MM.1S (cell line): ENCODE measurements at regions not wholly inside any gene's neighbourhood (a gene's known extent, or its start where the extent isn't known, plus 50 kb on each side); places are given as distances from the start of the nearest gene placed in this dataset.

ENCODE experiments used
- DNase-seq: peaks from one replicate; pipeline ENCODE4 v3.0.0-alpha.2; 2015
- H2AFZ ChIP-seq: fragments of 300-600 bp; sonication (generic); 2 replicates; pipeline ENCODE4 v1.6.0; 2016; ENCODE audit warnings: antibody characterized with exemption, low read length
- H3F3A ChIP-seq: fragments of 300-600 bp; sonication (generic); 2 replicates; pipeline ENCODE4 v1.6.1; 2016; ENCODE audit warnings: mild to moderate bottlenecking, antibody characterized with exemption, low read length, moderate library complexity, mixed read lengths; ENCODE audit not compliant: insufficient read depth
- H3K27ac ChIP-seq: fragments of 300-600 bp; sonication (generic); 2 replicates; pipeline ENCODE4 v1.5.1; 2016; ENCODE audit warnings: mild to moderate bottlenecking, low read length
- H3K27me3 ChIP-seq: fragments of 300-600 bp; sonication (generic); replicated peaks from 2 replicates; pipeline ENCODE4 v1.6.0; 2016; ENCODE audit warnings: low read length; ENCODE audit not compliant: insufficient read depth
- H3K36me3 ChIP-seq: fragments of 300-600 bp; sonication (generic); replicated peaks from 2 replicates; pipeline ENCODE4 v1.6.1; 2016; ENCODE audit warnings: mild to moderate bottlenecking, low read length, mixed read lengths; ENCODE audit not compliant: insufficient read depth
- H3K4me1 ChIP-seq: fragments of 300-600 bp; sonication (generic); 2 replicates; pipeline ENCODE4 v1.6.1; 2016; ENCODE audit warnings: low read length, mixed read lengths
- H3K4me2 ChIP-seq: fragments of 300-600 bp; sonication (generic); 2 replicates; pipeline ENCODE4 v1.6.0; 2016; ENCODE audit warnings: low read depth, low read length
- H3K4me3 ChIP-seq: fragments of 300-600 bp; sonication (generic); 2 replicates; pipeline ENCODE4 v1.5.1; 2016; ENCODE audit warnings: low read length, mixed read lengths
- H3K79me2 ChIP-seq: fragments of 300-600 bp; sonication (generic); 2 replicates; pipeline ENCODE4 v1.6.1; 2016; ENCODE audit warnings: mixed run types, low read length, mixed read lengths
- H3K9ac ChIP-seq: fragments of 300-600 bp; sonication (generic); 2 replicates; pipeline ENCODE4 v1.6.1; 2016; ENCODE audit warnings: low read length, mixed read lengths
- H3K9me2 ChIP-seq: fragments of 300-600 bp; sonication (generic); replicated peaks from 2 replicates; pipeline ENCODE4 v1.6.1; 2016; ENCODE audit warnings: mild to moderate bottlenecking, low read length, mixed read lengths; ENCODE audit not compliant: insufficient read depth
- H3K9me3 ChIP-seq: fragments of 300-600 bp; sonication (generic); replicated peaks from 2 replicates; pipeline ENCODE4 v1.6.1; 2016; ENCODE audit warnings: mild to moderate bottlenecking, low read length, mixed read lengths; ENCODE audit not compliant: insufficient read depth
- H4K20me1 ChIP-seq: fragments of 300-600 bp; sonication (generic); 2 replicates; pipeline ENCODE4 v1.6.1; 2016; ENCODE audit warnings: mild to moderate bottlenecking, low read length, moderate library complexity, mixed read lengths; ENCODE audit not compliant: insufficient read depth
- EZH2 ChIP-seq: fragments of 300-600 bp; sonication (generic); optimal IDR thresholded peaks from 2 replicates; pipeline ENCODE3; 2017; ENCODE audit warnings: low read depth, mild to moderate bottlenecking, antibody characterized with exemption, low read length, mixed read lengths
- EZH2phosphoT487 ChIP-seq: fragments of 300-600 bp; sonication (generic); IDR thresholded peaks from 2 replicates; pipeline ENCODE4 v1.6.1; 2018; ENCODE audit warnings: antibody characterized with exemption, low read length
- TF ChIP-seq, protein P1 (sequence below): fragments of 300-600 bp; sonication (generic); IDR thresholded peaks from 2 replicates; pipeline ENCODE4 v1.5.1; 2016; ENCODE audit warnings: antibody characterized with exemption, low read length, mixed read lengths

DNA sequence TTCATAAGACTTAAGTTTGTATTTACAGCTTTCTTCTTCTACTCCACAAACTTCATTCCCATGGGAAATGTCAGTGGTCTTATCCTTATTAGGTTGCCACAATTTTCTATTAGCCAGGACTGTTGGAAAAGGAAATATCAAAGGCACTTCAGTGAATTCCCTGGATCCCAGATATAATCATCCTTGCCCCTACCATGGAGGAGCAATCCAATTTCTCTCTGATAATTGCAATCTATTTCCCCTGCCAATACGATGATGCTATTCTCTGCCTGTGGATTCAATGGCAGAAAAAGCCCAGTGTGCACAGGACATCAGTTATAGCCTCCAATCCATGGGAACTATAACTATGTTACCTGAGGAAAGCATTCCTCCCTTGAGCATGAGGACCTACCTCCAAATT is 536.4 kb upstream of the UBE2E2 start:
- H3K4me2 ChIP-seq, result no peak overlapping the region
- no peaks in the 10 kb centered on the region for H3F3A ChIP-seq
- no peak overlapping the region for H3K4me3 ChIP-seq
- no peak overlapping the region for H2AFZ ChIP-seq
- no peak overlapping the region for H3K27ac ChIP-seq
- no peak for DNase-seq
- H3K27me3 ChIP-seq, result no peaks in the 10 kb centered on the region
- no peaks in the 10 kb centered on the region for H3K9me3 ChIP-seq
- TF ChIP-seq EZH2 (no peak), EZH2phosphoT487 (no peak)
- TF ChIP-seq, protein P1, sequence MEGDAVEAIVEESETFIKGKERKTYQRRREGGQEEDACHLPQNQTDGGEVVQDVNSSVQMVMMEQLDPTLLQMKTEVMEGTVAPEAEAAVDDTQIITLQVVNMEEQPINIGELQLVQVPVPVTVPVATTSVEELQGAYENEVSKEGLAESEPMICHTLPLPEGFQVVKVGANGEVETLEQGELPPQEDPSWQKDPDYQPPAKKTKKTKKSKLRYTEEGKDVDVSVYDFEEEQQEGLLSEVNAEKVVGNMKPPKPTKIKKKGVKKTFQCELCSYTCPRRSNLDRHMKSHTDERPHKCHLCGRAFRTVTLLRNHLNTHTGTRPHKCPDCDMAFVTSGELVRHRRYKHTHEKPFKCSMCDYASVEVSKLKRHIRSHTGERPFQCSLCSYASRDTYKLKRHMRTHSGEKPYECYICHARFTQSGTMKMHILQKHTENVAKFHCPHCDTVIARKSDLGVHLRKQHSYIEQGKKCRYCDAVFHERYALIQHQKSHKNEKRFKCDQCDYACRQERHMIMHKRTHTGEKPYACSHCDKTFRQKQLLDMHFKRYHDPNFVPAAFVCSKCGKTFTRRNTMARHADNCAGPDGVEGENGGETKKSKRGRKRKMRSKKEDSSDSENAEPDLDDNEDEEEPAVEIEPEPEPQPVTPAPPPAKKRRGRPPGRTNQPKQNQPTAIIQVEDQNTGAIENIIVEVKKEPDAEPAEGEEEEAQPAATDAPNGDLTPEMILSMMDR, result no peak
- H3K36me3 ChIP-seq, result no peaks in the 10 kb centered on the region; the same call in 1 of the 2 replicates
- H3K9me2 ChIP-seq, result no peaks in the 10 kb centered on the region
- H3K9ac ChIP-seq, result no peak overlapping the region
- H4K20me1 ChIP-seq, result no peaks in the 10 kb centered on the region
- H3K79me2 ChIP-seq, result no peaks in the 10 kb centered on the region
- no peaks in the 10 kb centered on the region for H3K4me1 ChIP-seq

DNA sequence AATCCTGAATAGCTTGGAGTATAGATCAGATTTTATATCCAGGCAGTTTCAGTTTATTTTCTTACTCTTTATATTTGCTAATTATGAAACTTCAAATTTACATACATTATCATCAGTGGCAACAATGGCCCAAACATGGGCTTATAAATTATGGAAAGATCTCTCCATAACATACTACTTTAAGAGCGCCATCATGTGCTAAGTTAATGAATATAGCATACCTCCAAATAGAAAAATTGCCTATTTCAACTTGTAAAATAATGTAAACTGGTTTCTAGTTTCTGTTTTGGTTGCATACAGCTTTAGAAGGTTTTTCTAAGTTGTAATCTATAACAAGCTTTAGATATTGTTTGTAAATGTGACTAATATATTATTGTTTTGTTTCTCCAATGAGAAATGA is 531.3 kb upstream of the UBE2E2 start:
- H3K4me2 ChIP-seq, result no peak overlapping the region
- H3K9ac ChIP-seq, result no peak overlapping the region
- no peak for DNase-seq
- no peaks in the 10 kb centered on the region for H4K20me1 ChIP-seq
- no peaks in the 10 kb centered on the region for H3K9me3 ChIP-seq
- no peaks in the 10 kb centered on the region for H3F3A ChIP-seq
- no peak overlapping the region for H3K27ac ChIP-seq
- no peak overlapping the region for H2AFZ ChIP-seq
- H3K36me3 ChIP-seq, result no peaks in the 10 kb centered on the region; the same call in 1 of the 2 replicates
- peaks cover 13% of the 10 kb centered on the region; the same call in 1 of the 2 replicates for H3K4me1 ChIP-seq
- TF ChIP-seq, protein P1, result no peak
- TF ChIP-seq EZH2phosphoT487 (no peak), EZH2 (no peak)
- no peaks in the 10 kb centered on the region for H3K79me2 ChIP-seq
- H3K27me3 ChIP-seq, result no peaks in the 10 kb centered on the region
- H3K9me2 ChIP-seq, result no peaks in the 10 kb centered on the region
- no peak overlapping the region for H3K4me3 ChIP-seq

DNA sequence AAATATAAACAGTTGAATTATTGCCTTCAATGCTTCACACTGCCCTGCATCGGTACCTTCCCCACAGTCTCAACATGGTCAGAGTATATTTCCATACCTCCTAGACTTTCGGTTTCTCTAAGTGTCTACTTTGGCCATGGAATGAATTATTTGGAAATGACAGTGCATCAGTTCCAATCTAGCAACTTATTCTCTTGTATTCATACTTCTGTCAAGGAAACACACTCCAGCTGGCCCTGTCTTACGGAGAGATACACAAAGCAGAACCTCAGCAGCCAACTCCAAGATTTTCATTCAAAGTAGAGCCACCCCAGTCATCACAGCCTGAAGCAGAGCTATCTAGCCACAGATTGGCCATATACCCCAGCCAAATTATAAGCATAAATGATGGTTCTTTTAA is 518.4 kb upstream of the UBE2E2 start:
- H3K79me2 ChIP-seq, result no peaks in the 10 kb centered on the region
- H3K9me2 ChIP-seq, result no peaks in the 10 kb centered on the region
- TF ChIP-seq, protein P1, result no peak
- TF ChIP-seq EZH2phosphoT487 (no peak), EZH2 (no peak)
- no peak overlapping the region for H3K9ac ChIP-seq
- H3K9me3 ChIP-seq, result no peaks in the 10 kb centered on the region
- H3K4me2 ChIP-seq, result no peak overlapping the region
- no peak for DNase-seq
- H3K36me3 ChIP-seq, result no peaks in the 10 kb centered on the region
- H3K4me1 ChIP-seq, result no peaks in the 10 kb centered on the region
- H4K20me1 ChIP-seq, result no peaks in the 10 kb centered on the region
- H3K27me3 ChIP-seq, result no peaks in the 10 kb centered on the region
- no peaks in the 10 kb centered on the region for H3F3A ChIP-seq
- H2AFZ ChIP-seq, result no peak overlapping the region
- H3K27ac ChIP-seq, result no peak overlapping the region
- no peak overlapping the region for H3K4me3 ChIP-seq
